ENCODE measurements at regions not wholly inside any gene's neighbourhood (a gene's known extent, or its start where the extent isn't known, plus 50 kb on each side); places are given as distances from the start of the nearest gene placed in this dataset.

- peak; percentile 23 for DNase-seq (ENCODE audit: low spot score)
- Histone ChIP-seq H3K27me3 (ENCODE audit: control insufficient read depth in 1 of 2, insufficient read depth in 2 of 2, low read length in 2 of 2) (peaks cover 1 to 12% of the 10 kb centered on the region in 2 experiments; a peak in 2 of 5 replicates), H3K9me3 (ENCODE audit: low read length) (peaks cover 4% of the 10 kb centered on the region; the same call in 1 of the 2 replicates), H3K4me3 (replicated peaks in 1 of 3; ENCODE audit: insufficient read depth in 1 of 3, low read depth in 2 of 3, low read length in 3 of 3) (no peak overlapping the region), H3K79me2 (ENCODE audit: insufficient read depth, low read length) (no peaks in the 10 kb centered on the region), H3K4me2 (ENCODE audit: low read depth, low read length) (no peak overlapping the region), H3K27ac (ENCODE audit: extremely low read length, insufficient read depth, low read length) (no peak overlapping the region), H3K9ac (ENCODE audit: insufficient read depth, low read depth, low read length) (no peak overlapping the region), H2AFZ (ENCODE audit: low read length) (no peak overlapping the region), H4K20me1 (ENCODE audit: insufficient read depth, low read length) (no peaks in the 10 kb centered on the region), H3K36me3 (replicated peaks in 1 of 2; ENCODE audit: control insufficient read depth in 1 of 2, insufficient read depth in 2 of 2, low read length in 2 of 2) (no peaks in the 10 kb centered on the region), H3K4me1 (ENCODE audit: insufficient read depth, low read length) (no peaks in the 10 kb centered on the region)
- in situ Hi-C loops (cut with HindIII; ENCODE audit: extremely low pct_ligation_motif_present, low pct_unique_long_range_greater_than_20kb) (no loop called here), intact Hi-C loops (cut with micrococcal nuclease; ENCODE audit: unreplicated experiment) (loop anchor here (1.0 kb wide), 2 partner anchors 68 to 81 kb away; no protein-coding TSS in a partner anchor)
- TF ChIP-seq SMC3 (IDR thresholded peaks at IDR 0.05; ENCODE audit: low read length), result peak; percentile 59
- TF ChIP-seq STAG1 (CRISPR knock-in tag; IDR thresholded peaks at IDR 0.05), result peak; percentile 83
- no peak for TF ChIP-seq ZBTB49 (CRISPR knock-in tag; IDR thresholded peaks at IDR 0.05; ENCODE audit: borderline replicate concordance)
- no peak for TF ChIP-seq RXRB (CRISPR knock-in tag; IDR thresholded peaks at IDR 0.05; ENCODE audit: borderline replicate concordance)
- peak; percentile 69 for TF ChIP-seq RAD21 (CRISPR knock-in tag; IDR thresholded peaks at IDR 0.05)
- no peak for TF ChIP-seq ZNF772 (CRISPR knock-in tag; IDR thresholded peaks at IDR 0.05)
- no peak for TF ChIP-seq ATAD3A (CRISPR knock-in tag; IDR thresholded peaks at IDR 0.05)
- no peak for TF ChIP-seq MAF1 (CRISPR knock-in tag; IDR thresholded peaks at IDR 0.05; ENCODE audit: borderline replicate concordance)
- TF ChIP-seq ZNF251 (CRISPR knock-in tag; IDR thresholded peaks at IDR 0.05), result no peak
- peak; percentile 75 for TF ChIP-seq CTCF (CRISPR knock-in tag; IDR thresholded peaks at IDR 0.05)
- WGBS (ENCODE audit: low lambda C conversion rate), result 31% methylated on average over 3 of the region's 3 CpGs
- peak; percentile 50; the same call in 2 of the 3 replicates for ATAC-seq
- BruUV-seq (replicated peaks), result no TSS peak
- ChIA-PET CTCF (ENCODE audit: low intra/inter-chr PET ratio, low total read pairs) (interaction anchor here (1.6 to 3.0 kb wide), 2 partner anchors 80 to 148 kb away, joined by 14 to 32 read pairs; no protein-coding TSS in a partner anchor), POLR2A (no interaction called here)
- FAIRE-seq, result no peak
Measured at GRCh38 chr9:88741335-88741734, 206.4 kb downstream of the NXNL2 start.
